Esophagus muscularis mucosa (tissue), 4 donors: ENCODE measurements at regions not wholly inside any gene's neighbourhood (a gene's known extent, or its start where the extent isn't known, plus 50 kb on each side); places are given as distances from the start of the nearest gene placed in this dataset.

Source experiments
- EP300 ChIP-seq: sonication (generic); formaldehyde crosslinking; IDR thresholded peaks from one replicate; pipeline ENCODE4 v1.6.1; 2017; ENCODE audit warnings: antibody characterized with exemption
- POLR2A ChIP-seq: fragments of 450-650 bp; IDR thresholded peaks from one replicate; pipeline ENCODE4 v1.6.1; 2017; ENCODE audit warnings: antibody characterized with exemption, moderate library complexity, mild to moderate bottlenecking, low read depth
- POLR2AphosphoS5 ChIP-seq, 2 donors: sonication (generic); formaldehyde crosslinking; IDR thresholded peaks; one replicate each; pipeline ENCODE4 v1.6.1; 2017; ENCODE audit warnings: antibody characterized with exemption in 2 of 2
- TF ChIP-seq, protein P1 (sequence below), 3 experiments: fragments of 200-600 bp in 2 of 3; fragments of 450-650 bp in 1 of 3; sonication (generic) in 2 of 3; IDR thresholded peaks; one replicate each; pipeline ENCODE4 v1.5.1; 2017 to 2019; ENCODE audit warnings: antibody characterized with exemption in 3 of 3, mild to moderate bottlenecking in 2 of 3, moderate library complexity in 1 of 3

DNA sequence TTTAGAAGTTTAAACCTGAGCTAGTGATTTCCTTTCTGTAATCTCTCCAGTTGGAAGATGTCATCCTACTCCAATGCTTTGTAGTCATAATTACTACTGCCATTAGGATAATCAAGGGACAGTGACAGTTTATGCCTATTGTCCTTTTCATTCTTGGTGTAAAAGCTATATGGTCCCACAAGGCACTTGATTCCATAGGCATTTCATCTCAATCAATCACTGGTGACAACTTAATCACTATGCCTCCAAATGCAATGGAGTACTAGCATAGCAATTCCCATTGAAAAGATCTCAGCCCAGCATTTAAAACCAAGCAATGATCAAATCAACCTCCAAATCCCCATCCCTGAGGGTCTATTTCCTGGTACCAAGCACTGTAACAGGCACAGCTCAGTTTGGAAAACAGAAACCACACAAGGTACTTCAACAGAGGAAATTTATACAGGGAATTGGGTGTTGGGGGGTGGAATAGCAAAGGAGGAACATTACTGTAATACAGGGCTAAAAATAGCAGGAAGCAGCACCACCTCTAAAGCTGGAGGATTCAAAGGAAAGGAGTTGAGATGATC, 51.0 kb downstream of the FHIP2A start:
- TF ChIP-seq POLR2A = no peak
- TF ChIP-seq, protein P1, sequence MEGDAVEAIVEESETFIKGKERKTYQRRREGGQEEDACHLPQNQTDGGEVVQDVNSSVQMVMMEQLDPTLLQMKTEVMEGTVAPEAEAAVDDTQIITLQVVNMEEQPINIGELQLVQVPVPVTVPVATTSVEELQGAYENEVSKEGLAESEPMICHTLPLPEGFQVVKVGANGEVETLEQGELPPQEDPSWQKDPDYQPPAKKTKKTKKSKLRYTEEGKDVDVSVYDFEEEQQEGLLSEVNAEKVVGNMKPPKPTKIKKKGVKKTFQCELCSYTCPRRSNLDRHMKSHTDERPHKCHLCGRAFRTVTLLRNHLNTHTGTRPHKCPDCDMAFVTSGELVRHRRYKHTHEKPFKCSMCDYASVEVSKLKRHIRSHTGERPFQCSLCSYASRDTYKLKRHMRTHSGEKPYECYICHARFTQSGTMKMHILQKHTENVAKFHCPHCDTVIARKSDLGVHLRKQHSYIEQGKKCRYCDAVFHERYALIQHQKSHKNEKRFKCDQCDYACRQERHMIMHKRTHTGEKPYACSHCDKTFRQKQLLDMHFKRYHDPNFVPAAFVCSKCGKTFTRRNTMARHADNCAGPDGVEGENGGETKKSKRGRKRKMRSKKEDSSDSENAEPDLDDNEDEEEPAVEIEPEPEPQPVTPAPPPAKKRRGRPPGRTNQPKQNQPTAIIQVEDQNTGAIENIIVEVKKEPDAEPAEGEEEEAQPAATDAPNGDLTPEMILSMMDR (IDR thresholded peaks at IDR 0.05) = no peak
- TF ChIP-seq EP300 = no peak
- no peak for TF ChIP-seq POLR2AphosphoS5 (IDR thresholded peaks at IDR 0.05)
